ENCODE measurements at regions not wholly inside any gene's neighbourhood (a gene's known extent, or its start where the extent isn't known, plus 50 kb on each side); places are given as distances from the start of the nearest gene placed in this dataset.

DNA sequence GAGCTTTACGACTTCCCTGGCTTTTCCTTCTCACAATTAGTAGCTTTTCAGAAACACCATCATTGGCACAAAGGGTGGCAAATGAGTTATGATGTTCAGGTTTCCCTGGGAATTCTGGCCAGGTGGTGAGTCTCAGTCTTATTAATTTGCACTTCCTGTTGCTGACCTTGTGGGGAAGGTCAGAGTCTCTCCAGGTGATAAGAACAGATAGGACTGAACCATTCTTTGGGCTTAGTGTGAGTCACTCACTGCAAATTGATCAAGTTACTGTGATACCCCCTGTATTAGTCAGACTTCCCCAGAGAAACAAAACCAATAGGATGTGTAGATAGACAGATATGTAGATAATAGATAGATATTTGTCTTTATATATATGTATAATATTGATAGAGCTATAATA, 53.8 kb upstream of the RANBP3L start:
- no peak for DNase-seq (ENCODE audit: low read depth, low spot score)

GRCh38 chr5:36356915-36357314, 55.2 kb upstream of the RANBP3L start:
- DNase-seq (ENCODE audit: low read depth, low spot score): no peak

GRCh38 chr5:36357391-36357975, 55.8 kb upstream of the RANBP3L start:
- no peak for DNase-seq (ENCODE audit: low read depth, low spot score)

- DNase-seq (ENCODE audit: low read depth, low spot score): peak; percentile 57
These were observed 57.6 kb upstream of the RANBP3L start for GRCh38 chr5:36359267-36359666.

DNA sequence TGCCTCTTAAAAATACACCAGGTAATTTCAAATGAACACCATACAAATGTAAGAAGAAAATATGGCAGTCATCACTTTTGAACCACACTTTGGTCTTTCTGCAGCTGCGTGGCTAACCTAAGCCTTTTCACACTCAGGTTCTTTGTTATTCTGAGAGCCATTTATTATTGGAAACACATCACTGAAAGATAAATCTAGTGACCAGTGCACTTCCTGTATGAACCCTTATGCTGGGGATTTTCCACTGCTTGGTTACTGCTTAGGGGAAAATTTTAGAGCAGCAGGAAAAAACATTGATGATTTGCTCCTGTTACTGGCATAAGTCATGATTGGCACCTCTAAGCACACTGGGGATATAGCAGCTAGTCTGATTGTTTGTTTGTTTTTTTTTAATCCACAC, 58.6 kb upstream of the RANBP3L start:
- no peak for DNase-seq (ENCODE audit: low read depth, low spot score)

- no peak for DNase-seq (ENCODE audit: low read depth, low spot score)
These were observed 61.4 kb upstream of the RANBP3L start for GRCh38 chr5:36363101-36363500.

DNA sequence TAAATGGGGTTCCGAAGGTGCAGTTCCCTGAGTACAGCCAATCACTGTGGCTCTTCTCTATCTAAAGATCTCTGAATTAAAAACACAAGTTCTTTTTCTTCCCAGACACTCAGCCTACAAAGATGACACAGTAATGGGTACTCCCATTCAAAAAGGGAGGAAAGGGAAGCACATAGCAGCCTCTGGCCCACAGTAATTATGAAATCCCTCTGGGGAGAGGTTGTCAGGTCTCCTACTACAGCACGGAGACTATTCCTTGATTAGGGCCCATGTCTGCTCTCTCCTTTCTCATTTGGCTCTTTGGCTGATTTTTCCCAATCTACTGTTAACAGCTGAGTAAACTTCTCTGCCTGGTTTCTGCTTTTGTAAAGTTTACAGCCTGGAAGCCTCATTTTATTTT, 62.0 kb upstream of the RANBP3L start:
- no peak for DNase-seq (ENCODE audit: low read depth, low spot score)

GRCh38 chr5:36364473-36364872, 62.8 kb upstream of the RANBP3L start:
- DNase-seq (ENCODE audit: low read depth, low spot score): no peak

- DNase-seq (ENCODE audit: low read depth, low spot score): no peak
These were observed 64.2 kb upstream of the RANBP3L start for GRCh38 chr5:36365896-36366295.

DNA sequence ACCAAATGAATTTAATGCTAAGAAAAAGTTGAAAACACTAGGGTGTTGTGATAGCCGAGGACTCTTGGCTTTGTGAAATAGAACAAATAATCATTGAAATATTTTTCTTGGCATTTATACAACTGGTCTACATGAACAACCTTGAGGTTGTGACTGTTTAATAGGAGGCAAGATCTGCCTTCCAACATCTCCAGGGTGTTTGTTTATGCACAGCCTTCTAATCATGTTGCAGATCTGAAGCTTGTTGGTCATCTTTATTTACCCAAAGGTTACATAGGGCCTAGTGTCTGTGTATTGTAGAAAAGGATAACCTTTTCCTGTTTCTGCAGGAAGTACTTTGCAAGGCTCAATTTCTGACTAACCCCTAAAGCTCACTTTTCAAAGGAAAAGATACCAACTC, 65.2 kb upstream of the RANBP3L start:
- DNase-seq (ENCODE audit: low read depth, low spot score): peak; percentile 33

DNA sequence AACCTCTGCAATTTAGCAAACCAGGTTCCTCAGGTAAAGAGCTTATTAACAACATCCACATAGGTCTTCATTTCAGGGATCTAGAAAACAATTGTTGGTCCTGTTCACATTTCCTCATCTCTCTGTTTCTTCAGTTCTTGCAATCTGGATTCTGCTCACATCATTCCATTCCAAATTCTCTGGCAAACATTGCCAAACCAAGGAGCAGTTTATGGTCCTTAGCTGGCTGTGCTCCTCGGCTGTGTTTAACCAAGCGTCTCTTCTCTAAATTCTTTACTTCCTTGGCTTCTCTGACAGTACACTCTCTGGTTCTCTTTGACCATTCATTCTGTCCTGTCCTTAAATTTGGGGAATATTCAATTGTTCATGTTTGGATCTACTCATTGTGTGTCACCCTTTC, 65.8 kb upstream of the RANBP3L start:
- no peak for DNase-seq (ENCODE audit: low read depth, low spot score)

GRCh38 chr5:36369219-36369690, 67.6 kb upstream of the RANBP3L start:
- no peak for DNase-seq (ENCODE audit: low read depth, low spot score)

GRCh38 chr5:36370073-36370472, 68.4 kb upstream of the RANBP3L start:
- DNase-seq (ENCODE audit: low read depth, low spot score): no peak

GRCh38 chr5:36371366-36371765, 69.7 kb upstream of the RANBP3L start:
- DNase-seq (ENCODE audit: low read depth, low spot score): no peak

DNA sequence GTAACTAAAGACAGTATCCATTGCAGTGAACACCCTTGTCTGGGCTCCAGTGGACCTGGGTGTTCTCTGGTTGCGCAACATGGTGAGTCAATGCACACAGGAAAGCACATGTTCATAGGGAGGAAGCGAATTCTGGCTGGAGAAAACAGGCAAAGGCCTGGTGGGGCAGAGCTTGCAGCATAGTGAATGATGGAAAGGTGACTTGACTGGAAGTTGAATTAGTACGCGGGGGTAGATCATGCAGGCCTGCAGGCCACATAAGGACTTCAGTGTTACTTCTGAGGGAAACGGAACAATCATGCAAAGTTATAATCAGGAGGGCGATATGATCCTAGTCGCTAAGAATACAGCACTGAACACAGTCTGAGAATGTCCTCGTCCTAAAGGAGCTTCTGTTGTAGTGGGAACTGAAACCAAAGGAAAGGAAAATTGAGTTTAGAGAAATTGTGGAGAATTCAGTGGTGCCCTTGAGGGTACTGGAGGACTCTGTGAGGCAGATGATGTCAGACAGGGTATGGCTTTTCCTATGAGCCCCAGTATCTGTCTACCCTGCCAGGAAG, 71.9 kb upstream of the RANBP3L start:
- no peak for DNase-seq (ENCODE audit: low read depth, low spot score)

GRCh38 chr5:36374266-36374862, 72.7 kb upstream of the RANBP3L start:
- DNase-seq (ENCODE audit: low read depth, low spot score): no peak

DNA sequence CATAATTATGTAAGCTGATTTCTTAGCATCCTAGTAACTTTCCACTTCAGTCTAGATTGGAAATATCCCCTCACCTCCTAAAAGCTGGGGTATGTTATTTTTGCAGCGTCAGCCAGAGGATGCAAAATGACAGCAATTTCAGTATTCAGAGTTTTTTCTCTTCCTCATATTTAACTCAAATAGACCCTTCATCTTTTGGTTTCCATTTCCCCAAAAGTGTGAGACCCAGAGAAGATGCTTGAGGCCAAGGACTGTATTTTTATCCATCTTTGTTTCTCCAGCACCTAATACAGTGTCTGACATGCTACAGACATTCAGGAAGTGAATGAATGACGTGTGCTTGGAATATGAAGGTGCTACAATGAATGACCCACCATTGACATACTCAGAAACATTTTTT, 75.5 kb upstream of the RANBP3L start:
- no peak for DNase-seq (ENCODE audit: low read depth, low spot score)

DNA sequence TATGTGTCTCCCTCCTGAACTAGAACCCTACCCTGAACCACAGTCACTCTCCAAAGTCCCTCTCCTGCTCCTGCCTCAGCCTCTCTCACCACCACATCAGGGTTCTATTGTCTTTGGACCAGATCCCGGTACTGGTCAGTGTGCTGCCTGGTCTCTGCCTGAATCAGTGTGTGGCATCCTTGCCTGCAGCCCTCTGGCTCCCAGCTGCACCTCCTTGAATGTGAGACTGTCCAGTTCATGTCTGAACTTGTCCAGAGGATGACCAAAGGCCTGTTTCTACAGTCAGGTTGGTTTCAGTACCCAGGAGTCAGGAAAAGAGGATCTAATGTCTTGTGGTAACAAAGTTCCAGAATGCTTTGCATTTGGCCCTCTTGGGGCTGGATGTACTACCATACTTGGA, 76.8 kb upstream of the RANBP3L start:
- DNase-seq (ENCODE audit: low read depth, low spot score): no peak

DNA sequence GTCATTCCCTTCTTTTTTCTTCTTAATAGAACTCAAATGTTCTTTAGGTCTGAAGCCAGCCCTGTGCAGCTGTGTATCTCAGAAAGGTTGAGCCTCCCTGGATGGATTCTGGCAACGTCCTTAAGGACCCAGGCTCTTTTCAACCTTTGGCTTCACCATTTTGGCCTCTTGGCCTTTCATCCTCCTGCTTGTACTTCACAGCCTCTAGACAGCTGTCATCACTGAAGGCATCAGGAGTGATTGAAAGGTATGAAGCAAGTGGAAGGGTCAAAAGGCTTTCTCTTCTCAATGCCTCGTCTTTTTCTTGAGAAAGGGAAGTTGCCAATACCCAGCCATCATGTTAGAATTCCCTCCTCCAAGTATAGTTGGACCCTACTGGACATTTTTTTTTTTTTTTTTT, 81.2 kb upstream of the RANBP3L start:
- no peak for DNase-seq (ENCODE audit: low read depth, low spot score)

GRCh38 chr5:36383942-36384341, 82.2 kb upstream of the RANBP3L start:
- no peak for DNase-seq (ENCODE audit: low read depth, low spot score)

DNA sequence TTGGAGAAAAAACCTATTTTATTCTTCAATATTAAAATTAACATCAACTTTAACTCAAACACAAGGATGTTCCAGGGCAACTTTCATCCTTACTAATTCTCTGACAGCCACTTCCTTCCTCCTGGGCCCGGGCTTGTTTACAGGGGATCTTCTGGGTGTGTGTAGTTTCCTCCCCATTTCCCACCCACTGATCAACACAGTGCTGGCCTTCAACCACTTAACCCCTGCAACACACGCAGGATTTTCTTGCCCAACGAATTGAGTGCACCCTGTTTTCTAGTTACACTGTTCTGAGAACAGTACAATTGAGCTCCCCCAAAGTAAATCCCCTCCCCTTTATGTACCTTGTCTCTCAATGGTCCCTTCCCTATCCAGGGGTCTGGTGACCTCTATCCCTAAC, 83.1 kb upstream of the RANBP3L start:
- DNase-seq (ENCODE audit: low read depth, low spot score): no peak

DNA sequence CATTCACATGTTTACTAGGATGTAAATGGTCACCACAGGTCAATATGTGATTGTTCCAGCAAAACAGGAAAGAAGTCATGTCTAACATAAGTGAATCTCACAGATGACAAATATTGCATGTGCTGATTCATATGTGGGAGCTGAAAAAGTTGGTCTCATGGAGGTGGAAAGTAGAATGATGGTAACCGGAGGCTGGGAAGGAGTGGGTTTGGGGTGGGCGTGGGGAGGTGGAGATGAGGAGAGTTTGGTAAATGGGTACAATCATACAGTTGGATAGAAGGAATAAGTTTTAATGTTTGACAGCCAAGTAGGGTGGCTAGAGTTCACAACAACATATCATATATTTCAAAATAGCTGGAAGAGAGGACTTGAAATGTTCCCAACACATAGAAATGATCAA, 83.8 kb upstream of the RANBP3L start:
- DNase-seq (ENCODE audit: low read depth, low spot score): no peak

DNA sequence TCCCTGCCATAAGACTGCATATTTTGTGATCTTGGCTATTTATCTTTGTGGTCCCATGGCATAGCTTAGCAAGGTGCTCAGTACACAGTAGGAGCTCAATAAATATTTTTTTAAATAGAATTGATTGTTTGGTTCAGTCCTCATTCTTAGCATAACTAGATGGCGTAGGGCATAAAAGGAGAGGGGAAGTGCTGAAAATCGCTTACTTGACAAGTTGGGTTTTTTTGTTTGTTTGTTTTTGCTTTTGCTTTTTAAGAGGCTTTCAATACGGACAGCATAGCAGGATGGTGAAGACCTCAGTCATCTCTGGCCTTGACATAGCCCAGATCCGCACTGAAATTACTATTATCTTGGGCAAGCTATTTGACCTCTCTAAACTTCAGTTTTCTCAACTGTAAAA, 86.6 kb upstream of the RANBP3L start:
- DNase-seq (ENCODE audit: low read depth, low spot score): no peak

DNA sequence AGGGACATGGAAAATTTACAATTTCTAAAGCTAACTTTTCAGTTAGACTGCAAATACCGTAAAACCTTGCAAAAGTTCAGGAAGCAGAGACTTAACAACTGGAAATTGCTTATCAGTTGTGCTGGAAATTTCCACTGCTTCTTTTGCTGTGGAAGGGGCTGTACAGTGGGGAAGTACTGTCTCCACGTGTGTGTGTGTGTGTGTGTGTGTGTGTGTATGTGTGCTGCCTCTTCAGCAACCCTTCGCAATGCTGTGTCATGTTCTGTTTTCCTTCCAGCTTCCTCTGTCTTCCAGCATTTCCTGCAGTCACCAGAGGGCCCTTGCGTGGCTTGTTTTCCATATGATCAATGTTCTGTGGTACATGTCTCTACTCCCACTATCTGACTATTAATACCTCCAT, 87.5 kb upstream of the RANBP3L start:
- DNase-seq (ENCODE audit: low read depth, low spot score): no peak
